NT2/D1 (cell line): ENCODE measurements at regions not wholly inside any gene's neighbourhood (a gene's known extent, or its start where the extent isn't known, plus 50 kb on each side); places are given as distances from the start of the nearest gene placed in this dataset.

Experiments used
- DNase-seq: peaks from one replicate; pipeline ENCODE4 v3.0.0-alpha.2; 2011; ENCODE audit warnings: low read depth, low spot score
- H3K27me3 ChIP-seq: 2 replicates; pipeline ENCODE4 v1.6.0; 2011; ENCODE audit warnings: mild to moderate bottlenecking; ENCODE audit not compliant: insufficient read length, insufficient read depth
- H3K36me3 ChIP-seq: 2 replicates; pipeline ENCODE4 v1.6.1; 2011; ENCODE audit warnings: mild to moderate bottlenecking, low read length, mixed read lengths; ENCODE audit not compliant: insufficient read depth, insufficient read length
- H3K4me1 ChIP-seq: 2 replicates; pipeline ENCODE4 v1.5.1; 2011; ENCODE audit not compliant: insufficient read depth, insufficient read length
- H3K4me3 ChIP-seq: 2 replicates; pipeline ENCODE4 v1.5.1; 2011; ENCODE audit warnings: low read depth; ENCODE audit not compliant: insufficient read length
- H3K9ac ChIP-seq: 2 replicates; pipeline ENCODE4 v1.6.0; 2011; ENCODE audit warnings: low read depth; ENCODE audit not compliant: insufficient read length
- H3K9me3 ChIP-seq: 2 replicates; pipeline ENCODE4 v1.5.1; 2011; ENCODE audit warnings: mild to moderate bottlenecking, low read length; ENCODE audit not compliant: insufficient read depth
- SUZ12 ChIP-seq: IDR thresholded peaks from 2 replicates; pipeline ENCODE4 v1.6.1; 2011; ENCODE audit not compliant: insufficient read length, insufficient read depth; ENCODE audit errors: extremely low read depth
- YY1 ChIP-seq: IDR thresholded peaks from 2 replicates; pipeline ENCODE4 v1.6.1; 2011; ENCODE audit not compliant: insufficient read length, insufficient read depth
- ZNF274 ChIP-seq: IDR thresholded peaks from 2 replicates; pipeline ENCODE4 v1.6.1; 2011; ENCODE audit warnings: mild to moderate bottlenecking, low read depth, low read length

- no peak for DNase-seq
These were observed 2289.7 kb downstream of the MAT2B start for GRCh38 chr5:165795073-165795472.

GRCh38 chr5:165805756-165806155 is 2300.3 kb downstream of the MAT2B start:
- no peak for TF ChIP-seq YY1
- TF ChIP-seq ZNF274 = no peak
- no peak for TF ChIP-seq SUZ12
- no peaks in the 10 kb centered on the region for H3K4me1 ChIP-seq
- H3K36me3 ChIP-seq = no peaks in the 10 kb centered on the region
- H3K9ac ChIP-seq = no peak overlapping the region
- peak; percentile 6 for DNase-seq
- no peaks in the 10 kb centered on the region for H3K9me3 ChIP-seq
- H3K27me3 ChIP-seq = no peaks in the 10 kb centered on the region
- H3K4me3 ChIP-seq = no peak overlapping the region

More at GRCh38 chr5:165795073-165795472, 2289.7 kb downstream of the MAT2B start:
- TF ChIP-seq SUZ12 (no peak), ZNF274 (no peak), YY1 (no peak)
- H3K4me3 ChIP-seq = no peak overlapping the region
- H3K27me3 ChIP-seq = no peaks in the 10 kb centered on the region
- H3K4me1 ChIP-seq = no peaks in the 10 kb centered on the region
- H3K36me3 ChIP-seq = no peaks in the 10 kb centered on the region
- H3K9ac ChIP-seq = no peak overlapping the region
- no peaks in the 10 kb centered on the region for H3K9me3 ChIP-seq

- no peak for DNase-seq
These were observed 2302.9 kb downstream of the MAT2B start for GRCh38 chr5:165808335-165808734.

GRCh38 chr5:165809914-165810313 is 2304.5 kb downstream of the MAT2B start:
- Histone ChIP-seq H3K9ac (no peak overlapping the region), H3K4me1 (no peaks in the 10 kb centered on the region), H3K9me3 (no peaks in the 10 kb centered on the region), H3K36me3 (no peaks in the 10 kb centered on the region), H3K27me3 (no peaks in the 10 kb centered on the region), H3K4me3 (no peak overlapping the region)
- DNase-seq = no peak
- TF ChIP-seq SUZ12 (no peak), YY1 (no peak), ZNF274 (no peak)

More at GRCh38 chr5:165808335-165808734, 2302.9 kb downstream of the MAT2B start:
- Histone ChIP-seq H3K4me3 (no peak overlapping the region), H3K4me1 (no peaks in the 10 kb centered on the region), H3K36me3 (no peaks in the 10 kb centered on the region), H3K9ac (no peak overlapping the region), H3K9me3 (no peaks in the 10 kb centered on the region), H3K27me3 (no peaks in the 10 kb centered on the region)
- TF ChIP-seq SUZ12 = no peak

- Histone ChIP-seq H3K27me3 (no peaks in the 10 kb centered on the region), H3K4me3 (no peak overlapping the region), H3K9ac (no peak overlapping the region), H3K4me1 (no peaks in the 10 kb centered on the region), H3K36me3 (no peaks in the 10 kb centered on the region), H3K9me3 (no peaks in the 10 kb centered on the region)
- no peak for DNase-seq
- TF ChIP-seq ZNF274 (no peak), YY1 (no peak), SUZ12 (no peak)
These were observed 2324.1 kb downstream of the MAT2B start for GRCh38 chr5:165829504-165829903.

GRCh38 chr5:165834891-165835290 is 2329.5 kb downstream of the MAT2B start:
- TF ChIP-seq YY1 (no peak), ZNF274 (no peak), SUZ12 (no peak)
- no peak overlapping the region for H3K9ac ChIP-seq
- no peaks in the 10 kb centered on the region for H3K36me3 ChIP-seq
- H3K27me3 ChIP-seq = no peaks in the 10 kb centered on the region
- no peaks in the 10 kb centered on the region for H3K4me1 ChIP-seq
- no peak for DNase-seq
- H3K9me3 ChIP-seq = no peaks in the 10 kb centered on the region
- no peak overlapping the region for H3K4me3 ChIP-seq

GRCh38 chr5:165836046-165836445 is 2330.6 kb downstream of the MAT2B start:
- no peak for DNase-seq
- Histone ChIP-seq H3K4me1 (no peaks in the 10 kb centered on the region), H3K4me3 (no peak overlapping the region), H3K36me3 (no peaks in the 10 kb centered on the region), H3K9me3 (no peaks in the 10 kb centered on the region), H3K27me3 (no peaks in the 10 kb centered on the region), H3K9ac (no peak overlapping the region)
- TF ChIP-seq SUZ12 = no peak
- TF ChIP-seq ZNF274 = no peak
- TF ChIP-seq YY1 = no peak

- Histone ChIP-seq H3K27me3 (no peaks in the 10 kb centered on the region), H3K9me3 (no peaks in the 10 kb centered on the region), H3K9ac (no peak overlapping the region), H3K4me3 (no peak overlapping the region), H3K4me1 (no peaks in the 10 kb centered on the region), H3K36me3 (no peaks in the 10 kb centered on the region)
- DNase-seq = no peak
- no peak for TF ChIP-seq ZNF274
- no peak for TF ChIP-seq SUZ12
- TF ChIP-seq YY1 = no peak
These were observed 2331.9 kb downstream of the MAT2B start for GRCh38 chr5:165837286-165837685.
